ENCODE measurements at regions not wholly inside any gene's neighbourhood (a gene's known extent, or its start where the extent isn't known, plus 50 kb on each side); places are given as distances from the start of the nearest gene placed in this dataset.

- TF ChIP-seq ARID3B (CRISPR knock-in tag; IDR thresholded peaks at IDR 0.05; ENCODE audit: borderline replicate concordance) (no peak), ZNF740 (CRISPR knock-in tag; IDR thresholded peaks at IDR 0.05) (no peak), ZNF740 (tag; IDR thresholded peaks at IDR 0.05) (no peak), CHD4 (IDR thresholded peaks at IDR 0.05; ENCODE audit: insufficient read depth, insufficient replicate concordance, low read depth, low read length, poor library complexity, severe bottlenecking) (no peak), FOXK2 (conservative IDR thresholded peaks at IDR 0.05 in 1 of 2, IDR thresholded peaks at IDR 0.05 in 1 of 2; ENCODE audit: low read depth in 2 of 2) (no peak; a peak in 1 of 4 replicates), TBP (optimal IDR thresholded peaks at IDR 0.05; ENCODE audit: low read depth, low read length) (peak; percentile 87), MECOM (CRISPR knock-in tag; IDR thresholded peaks at IDR 0.05) (no peak), SMAD1 (IDR thresholded peaks at IDR 0.05; ENCODE audit: low read depth, low read length, partially characterized antibody) (no peak), ZHX1 (conservative IDR thresholded peaks at IDR 0.05; ENCODE audit: low read length) (no peak), ZNF609 (CRISPR knock-in tag; IDR thresholded peaks at IDR 0.05; ENCODE audit: borderline replicate concordance) (peak; percentile 79; the same call in 1 of the 2 replicates), SMARCE1 (IDR thresholded peaks at IDR 0.05) (peak; percentile 20), E4F1 (CRISPR knock-in tag; IDR thresholded peaks at IDR 0.05; ENCODE audit: borderline replicate concordance) (no peak), EGR1 (conservative IDR thresholded peaks at IDR 0.05) (peak; percentile 99)
Observed at GRCh38 chr6:4018171-4018923, 60.6 kb downstream of the FAM217A start (continued).
